WTC11 (cell line): ENCODE measurements at regions not wholly inside any gene's neighbourhood (a gene's known extent, or its start where the extent isn't known, plus 50 kb on each side); places are given as distances from the start of the nearest gene placed in this dataset.

Experiments used
- ATAC-seq: fragments of 200-7000 bp; cut with Tn5 transposase; 2 replicates; pipeline ENCODE4 v1.10.0; 2021; ENCODE audit warnings: mild to moderate bottlenecking, moderate library complexity
- CTCF ChIA-PET: fragments of 300-600 bp; sonication (Branson Sonifier 250); formaldehyde crosslinking; loops from one replicate; lab custom pipeline; 2021; ENCODE audit warnings: antibody characterized with exemption; lab: Charles Lee
- POLR2A ChIA-PET: fragments of 350-600 bp; sonication (Branson Sonifier 250); formaldehyde crosslinking; loops from one replicate; lab custom pipeline; 2021; ENCODE audit warnings: antibody characterized with exemption; lab: Charles Lee
- DNase-seq: peaks from one replicate; pipeline ENCODE4 v3.0.0; 2021; ENCODE audit warnings: low spot score
- H3K27ac Mint-ChIP-seq: 2 replicates; pipeline ENCODE4 v1.8.0; 2021; ENCODE audit warnings: mixed read lengths
- H3K27me3 Mint-ChIP-seq: 2 replicates; pipeline ENCODE4 v1.8.0; 2021; ENCODE audit warnings: low read depth, mild to moderate bottlenecking, moderate library complexity, mixed read lengths
- H3K36me3 Mint-ChIP-seq: 2 replicates; pipeline ENCODE4 v1.8.0; 2021; ENCODE audit warnings: mixed read lengths
- H3K4me1 Mint-ChIP-seq: 2 replicates; pipeline ENCODE4 v1.8.0; 2022; ENCODE audit warnings: mixed read lengths
- H3K4me3 Mint-ChIP-seq: 2 replicates; pipeline ENCODE4 v1.8.0; 2021; ENCODE audit warnings: mild to moderate bottlenecking, moderate library complexity, mixed read lengths
- H3K9me3 Mint-ChIP-seq: 2 replicates; pipeline ENCODE4 v1.8.0; 2021; ENCODE audit warnings: mixed read lengths
- AFF4 ChIP-seq: sonication (generic); formaldehyde crosslinking; IDR thresholded peaks from 2 replicates; pipeline ENCODE4 v1.8.1; 2023; ENCODE audit warnings: mild to moderate bottlenecking, missing genetic modification reagents, borderline replicate concordance
- CDX4 ChIP-seq: fragments of 250-450 bp; sonication (Bioruptor Pico); IDR thresholded peaks from 2 replicates; pipeline ENCODE4 v1.9.0; 2021; ENCODE audit warnings: moderate library complexity, mild to moderate bottlenecking, inconsistent platforms, borderline replicate concordance
- CREM ChIP-seq: sonication (generic); formaldehyde crosslinking; IDR thresholded peaks from 2 replicates; pipeline ENCODE4 v1.8.1; 2022; ENCODE audit warnings: mild to moderate bottlenecking, missing genetic modification reagents, moderate library complexity
- ERG ChIP-seq: fragments of 250-450 bp; sonication (Bioruptor Pico); IDR thresholded peaks from 2 replicates; pipeline ENCODE4 v1.8.0; 2021; ENCODE audit warnings: mild to moderate bottlenecking
- ESRRA ChIP-seq: sonication (generic); formaldehyde crosslinking; IDR thresholded peaks from 2 replicates; pipeline ENCODE4 v1.8.1; 2022; ENCODE audit warnings: mild to moderate bottlenecking, missing genetic modification reagents, borderline replicate concordance
- HMGA2 ChIP-seq: fragments of 250-450 bp; sonication (Bioruptor Pico); IDR thresholded peaks from 2 replicates; pipeline ENCODE4 v1.4.0; 2021; ENCODE audit warnings: mild to moderate bottlenecking, moderate library complexity
- IRF2 ChIP-seq: sonication (generic); formaldehyde crosslinking; IDR thresholded peaks from 2 replicates; pipeline ENCODE4 v1.8.0; 2022; ENCODE audit warnings: low read depth, missing genetic modification reagents, borderline replicate concordance
- NFYB ChIP-seq: sonication (generic); formaldehyde crosslinking; conservative IDR thresholded peaks from 2 replicates; pipeline ENCODE4 v1.8.0; 2022; ENCODE audit warnings: low read depth, missing genetic modification reagents
- NR1H2 ChIP-seq: sonication (generic); formaldehyde crosslinking; IDR thresholded peaks from 2 replicates; pipeline ENCODE4 v1.9.0; 2021; ENCODE audit warnings: mild to moderate bottlenecking, moderate library complexity, missing genetic modification reagents
- NR2C2 ChIP-seq: sonication (generic); formaldehyde crosslinking; IDR thresholded peaks from 2 replicates; pipeline ENCODE4 v1.8.0; 2022; ENCODE audit warnings: mild to moderate bottlenecking, missing genetic modification reagents
- RORB ChIP-seq: fragments of 250-450 bp; sonication (Bioruptor Pico); IDR thresholded peaks from 2 replicates; pipeline ENCODE4 v1.9.0; 2021; ENCODE audit warnings: mild to moderate bottlenecking
- SMAD3 ChIP-seq: sonication (generic); formaldehyde crosslinking; IDR thresholded peaks from 2 replicates; pipeline ENCODE4 v1.8.0; 2022; ENCODE audit warnings: missing genetic modification reagents, mild to moderate bottlenecking, borderline replicate concordance
- SMAD4 ChIP-seq: sonication (generic); formaldehyde crosslinking; IDR thresholded peaks from 2 replicates; pipeline ENCODE4 v1.8.0; 2022; ENCODE audit warnings: mild to moderate bottlenecking, missing genetic modification reagents
- SOX15 ChIP-seq: fragments of 250-450 bp; sonication (Bioruptor Pico); IDR thresholded peaks from 2 replicates; pipeline ENCODE4 v1.9.0; 2021; ENCODE audit warnings: mild to moderate bottlenecking
- TCF7 ChIP-seq: sonication (generic); formaldehyde crosslinking; IDR thresholded peaks from 2 replicates; pipeline ENCODE4 v1.8.0; 2022; ENCODE audit warnings: mild to moderate bottlenecking, low read depth, missing genetic modification reagents, moderate library complexity
- TEAD4 ChIP-seq: sonication (generic); formaldehyde crosslinking; IDR thresholded peaks from 2 replicates; pipeline ENCODE4 v1.8.0; 2022; ENCODE audit warnings: mild to moderate bottlenecking, missing genetic modification reagents
- USF2 ChIP-seq: sonication (generic); formaldehyde crosslinking; IDR thresholded peaks from 2 replicates; pipeline ENCODE4 v1.8.1; 2023; ENCODE audit warnings: mild to moderate bottlenecking, missing genetic modification reagents, moderate library complexity
- ZMAT4 ChIP-seq: fragments of 250-450 bp; sonication (Bioruptor Pico); IDR thresholded peaks from 2 replicates; pipeline ENCODE4 v1.9.0; 2021; ENCODE audit warnings: mild to moderate bottlenecking
- ZNF138 ChIP-seq: sonication (generic); formaldehyde crosslinking; conservative IDR thresholded peaks from 2 replicates; pipeline ENCODE4 v1.8.1; 2022; ENCODE audit warnings: mild to moderate bottlenecking, moderate library complexity, missing genetic modification reagents
- ZNF396 ChIP-seq: fragments of 250-450 bp; sonication (Bioruptor Pico); IDR thresholded peaks from 2 replicates; pipeline ENCODE4 v1.8.0; 2021; ENCODE audit warnings: mild to moderate bottlenecking, moderate library complexity, borderline replicate concordance
- ZNF425 ChIP-seq: fragments of 250-450 bp; sonication (Bioruptor Pico); conservative IDR thresholded peaks from 2 replicates; pipeline ENCODE4 v1.9.0; 2021; ENCODE audit warnings: mild to moderate bottlenecking
- ZNF512 ChIP-seq: sonication (generic); formaldehyde crosslinking; IDR thresholded peaks from 2 replicates; pipeline ENCODE4 v1.8.1; 2022; ENCODE audit warnings: missing genetic modification reagents, borderline replicate concordance
- ZNF671 ChIP-seq: fragments of 250-450 bp; sonication (Bioruptor Pico); IDR thresholded peaks from 2 replicates; pipeline ENCODE4 v1.8.0; 2021; ENCODE audit warnings: mild to moderate bottlenecking

GRCh38 chr10:78968943-78969342 lies 99.8 kb upstream of the ZMIZ1 start:
- peaks cover 32% of the 10 kb centered on the region for H3K4me1 Mint-ChIP-seq
- ChIA-PET CTCF (interaction anchor here (1.0 to 1.4 kb wide), 2 partner anchors 98 to 226 kb away, joined by 5 read pairs; no protein-coding TSS in a partner anchor), POLR2A (no interaction called here)

GRCh38 chr10:78969719-78970118 lies 99.0 kb upstream of the ZMIZ1 start:
- CTCF ChIA-PET: interaction anchor here (1.4 kb wide), 1 partner anchor 97 kb away, joined by 5 read pairs; no protein-coding TSS in a partner anchor

More at GRCh38 chr10:78968943-78969342, 99.8 kb upstream of the ZMIZ1 start:
- Mint-ChIP-seq H3K27ac (no peak overlapping the region), H3K9me3 (no peaks in the 10 kb centered on the region), H3K4me3 (no peak overlapping the region), H3K36me3 (no peaks in the 10 kb centered on the region), H3K27me3 (no peaks in the 10 kb centered on the region)
- no peak for TF ChIP-seq NR1H2 (CRISPR knock-in tag)
- TF ChIP-seq SOX15 (CRISPR knock-in tag): no peak
- TF ChIP-seq CREM: no peak
- TF ChIP-seq ZNF671 (CRISPR knock-in tag): no peak
- TF ChIP-seq CDX4 (CRISPR knock-in tag): no peak
- TF ChIP-seq SMAD4: no peak
- TF ChIP-seq ZNF512 (CRISPR knock-in tag): no peak
- TF ChIP-seq NR2C2 (CRISPR knock-in tag): no peak
- TF ChIP-seq ZNF396: no peak
- no peak for TF ChIP-seq HMGA2
- TF ChIP-seq TEAD4 (CRISPR knock-in tag): no peak
- ATAC-seq (no peak), DNase-seq (no peak)

More at GRCh38 chr10:78969719-78970118, 99.0 kb upstream of the ZMIZ1 start:
- TF ChIP-seq RORB (CRISPR knock-in tag) (no peak), AFF4 (CRISPR knock-in tag) (no peak), ERG (no peak), NFYB (CRISPR knock-in tag) (no peak), ESRRA (CRISPR knock-in tag) (no peak), USF2 (CRISPR knock-in tag) (no peak), ZNF138 (CRISPR knock-in tag) (no peak), TCF7 (CRISPR knock-in tag) (no peak), ZMAT4 (CRISPR knock-in tag) (no peak), SMAD3 (no peak), ZNF396 (no peak), IRF2 (CRISPR knock-in tag) (no peak), ZNF425 (no peak)
- Mint-ChIP-seq H3K4me3 (no peak overlapping the region), H3K27me3 (no peaks in the 10 kb centered on the region), H3K4me1 (peaks cover 30% of the 10 kb centered on the region), H3K36me3 (no peaks in the 10 kb centered on the region), H3K27ac (no peak overlapping the region), H3K9me3 (no peaks in the 10 kb centered on the region)
- no peak for DNase-seq
- POLR2A ChIA-PET: no interaction called here
- ATAC-seq: no peak
